Activated naive CD4-positive, alpha-beta T cell treated with anti-CD3 and anti-CD28 coated beads for 36 hours (primary cell): ENCODE measurements at regions not wholly inside any gene's neighbourhood (a gene's known extent, or its start where the extent isn't known, plus 50 kb on each side); places are given as distances from the start of the nearest gene placed in this dataset.
"Not testable (repeated sequence)": the region's sequence is repeated elsewhere in the genome, so short reads cannot be mapped to it uniquely, and the experiment has no call there.

Experiments used
- CTCF ChIA-PET: fragments of 350-600 bp; sonication (Branson Sonifier 250); formaldehyde crosslinking; loops from one replicate; lab custom pipeline; 2021; ENCODE audit warnings: antibody characterized with exemption; lab: Charles Lee
- DNase-seq: peaks from one replicate; pipeline ENCODE4 v3.0.0-alpha.2; 2020
- H3K27ac Mint-ChIP-seq: one replicate; pipeline ENCODE4 v1.8.0; 2021; ENCODE audit warnings: mild to moderate bottlenecking, mixed read lengths
- H3K27me3 Mint-ChIP-seq: one replicate; pipeline ENCODE4 v1.8.0; 2021; ENCODE audit warnings: low read depth, mixed read lengths
- H3K36me3 Mint-ChIP-seq: one replicate; pipeline ENCODE4 v1.8.0; 2021; ENCODE audit warnings: low read depth, mixed read lengths
- H3K4me1 Mint-ChIP-seq: one replicate; pipeline ENCODE4 v1.8.0; 2021; ENCODE audit warnings: low read depth, mixed read lengths
- H3K4me3 Mint-ChIP-seq: one replicate; pipeline ENCODE4 v1.8.0; 2021; ENCODE audit warnings: mild to moderate bottlenecking, moderate library complexity, mixed read lengths
- H3K9me3 Mint-ChIP-seq: one replicate; pipeline ENCODE4 v1.8.0; 2021; ENCODE audit warnings: mixed read lengths
- intact Hi-C: fragments of 100-400 bp; cut with micrococcal nuclease; formaldehyde crosslinking; loops from one replicate; pipeline ENCODE4 v1.15.1; 2023

DNA sequence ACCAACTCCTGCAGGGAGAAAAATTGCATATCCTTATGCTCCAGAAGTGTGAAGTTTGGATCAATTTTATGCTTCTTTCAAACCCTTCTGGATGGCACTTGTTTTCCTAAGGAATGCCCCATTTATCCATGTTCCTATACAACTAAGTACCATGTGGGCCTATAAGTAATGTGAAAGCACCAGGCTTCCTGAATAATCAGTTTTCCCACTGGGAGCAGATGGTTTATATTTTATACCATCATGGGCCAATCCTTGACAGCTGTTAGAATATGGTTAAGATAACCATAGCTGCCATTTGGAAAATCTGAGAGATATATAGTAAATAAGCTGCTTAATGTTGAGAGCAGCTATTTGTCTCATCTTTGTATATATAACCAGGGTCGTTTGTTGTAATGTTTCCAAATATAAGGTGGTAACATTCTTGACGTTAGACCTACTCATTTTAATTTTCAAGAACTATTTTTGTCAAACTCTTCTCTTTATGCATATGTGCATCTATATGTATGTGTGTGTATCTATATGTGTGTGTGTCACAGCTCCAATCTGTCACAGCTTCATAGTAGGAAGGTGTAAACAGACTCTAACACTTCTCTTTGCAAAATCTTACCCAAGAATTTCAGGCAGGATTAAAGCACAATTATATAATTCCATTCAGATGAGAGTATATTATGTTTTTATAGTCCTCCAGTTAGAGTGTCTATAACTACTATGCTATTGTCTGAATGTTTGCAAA is 458.7 kb upstream of the GCFC2 start:
- CTCF ChIA-PET = no interaction called here
- H3K9me3 Mint-ChIP-seq = peaks cover 8% of the 10 kb centered on the region

GRCh38 chr2:76163860-76164259 is 453.1 kb upstream of the GCFC2 start:
- no peak overlapping the region for H3K27ac Mint-ChIP-seq
- no peaks in the 10 kb centered on the region for H3K36me3 Mint-ChIP-seq
- no peak overlapping the region for H3K4me3 Mint-ChIP-seq
- H3K4me1 Mint-ChIP-seq = no peaks in the 10 kb centered on the region
- H3K9me3 Mint-ChIP-seq = peaks cover 2% of the 10 kb centered on the region
- H3K27me3 Mint-ChIP-seq = no peaks in the 10 kb centered on the region
- no peak for DNase-seq
- CTCF ChIA-PET = interaction anchor here (0.6 kb wide), 1 partner anchor 449 kb away, joined by 3 read pairs; no protein-coding TSS in a partner anchor
- intact Hi-C loops = no loop called here

More for the DNA sequence above, 458.7 kb upstream of the GCFC2 start:
- Mint-ChIP-seq H3K4me1 (no peaks in the 10 kb centered on the region), H3K27ac (no peak overlapping the region), H3K4me3 (no peak overlapping the region), H3K27me3 (no peaks in the 10 kb centered on the region), H3K36me3 (no peaks in the 10 kb centered on the region)
- no peak for DNase-seq
- intact Hi-C loops = no loop called here

DNA sequence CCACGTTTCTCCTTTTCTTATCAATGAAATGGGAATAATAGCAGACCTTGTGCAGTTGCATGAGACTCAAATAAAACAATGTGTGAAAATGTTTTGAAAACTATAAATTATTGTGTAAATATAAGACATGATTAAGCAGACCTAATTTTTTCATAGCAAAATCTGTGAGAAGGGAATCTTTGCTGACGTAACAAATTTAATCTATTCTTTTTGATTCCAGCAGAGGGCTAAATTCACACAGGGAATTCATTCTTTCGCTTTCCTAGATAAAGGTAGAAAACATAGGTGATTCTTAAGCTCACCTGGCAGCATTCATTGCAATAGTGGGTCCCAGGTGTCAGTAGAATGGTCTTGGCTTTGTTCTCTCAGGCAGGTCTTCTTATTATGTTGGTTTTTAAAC is 450.0 kb upstream of the GCFC2 start:
- Mint-ChIP-seq H3K9me3 (peaks cover 2% of the 10 kb centered on the region), H3K4me1 (no peaks in the 10 kb centered on the region), H3K4me3 (no peak overlapping the region), H3K27me3 (no peaks in the 10 kb centered on the region), H3K27ac (no peak overlapping the region), H3K36me3 (no peaks in the 10 kb centered on the region)
- CTCF ChIA-PET = no interaction called here
- DNase-seq = no peak
- intact Hi-C loops = no loop called here

- CTCF ChIA-PET = no interaction called here
- H3K27ac Mint-ChIP-seq = no peak overlapping the region
- intact Hi-C loops = no loop called here
- no peak overlapping the region for H3K4me3 Mint-ChIP-seq
- no peaks in the 10 kb centered on the region for H3K36me3 Mint-ChIP-seq
- DNase-seq = no peak
- no peaks in the 10 kb centered on the region for H3K27me3 Mint-ChIP-seq
- H3K9me3 Mint-ChIP-seq = peaks cover 2% of the 10 kb centered on the region
- H3K4me1 Mint-ChIP-seq = no peaks in the 10 kb centered on the region
Measured at GRCh38 chr2:76159042-76159648, 448.4 kb upstream of the GCFC2 start.

DNA sequence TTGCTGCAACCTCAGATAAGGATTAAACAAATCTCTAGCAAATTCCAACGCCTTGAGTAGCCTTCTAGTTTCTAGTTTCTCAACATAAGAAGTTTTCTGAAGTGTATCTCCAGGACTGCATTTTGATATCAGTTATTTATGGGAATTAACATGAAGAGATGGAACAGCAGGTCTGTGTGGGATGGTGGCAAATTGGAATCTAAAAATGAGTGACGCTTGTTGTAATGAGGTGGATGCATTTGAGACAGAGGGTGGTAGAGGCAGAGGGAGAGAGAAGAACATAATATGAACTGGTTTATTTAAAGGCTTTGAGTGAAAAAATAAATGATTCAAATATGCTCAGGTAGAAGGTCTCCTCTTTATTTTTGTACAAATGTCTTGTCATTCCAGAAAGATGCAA is 446.8 kb upstream of the GCFC2 start:
- Mint-ChIP-seq H3K36me3 (no peaks in the 10 kb centered on the region), H3K27me3 (no peaks in the 10 kb centered on the region), H3K9me3 (peaks cover 2% of the 10 kb centered on the region), H3K4me3 (no peak overlapping the region), H3K4me1 (no peaks in the 10 kb centered on the region), H3K27ac (no peak overlapping the region)
- intact Hi-C loops = no loop called here
- no peak for DNase-seq
- CTCF ChIA-PET = no interaction called here

DNA sequence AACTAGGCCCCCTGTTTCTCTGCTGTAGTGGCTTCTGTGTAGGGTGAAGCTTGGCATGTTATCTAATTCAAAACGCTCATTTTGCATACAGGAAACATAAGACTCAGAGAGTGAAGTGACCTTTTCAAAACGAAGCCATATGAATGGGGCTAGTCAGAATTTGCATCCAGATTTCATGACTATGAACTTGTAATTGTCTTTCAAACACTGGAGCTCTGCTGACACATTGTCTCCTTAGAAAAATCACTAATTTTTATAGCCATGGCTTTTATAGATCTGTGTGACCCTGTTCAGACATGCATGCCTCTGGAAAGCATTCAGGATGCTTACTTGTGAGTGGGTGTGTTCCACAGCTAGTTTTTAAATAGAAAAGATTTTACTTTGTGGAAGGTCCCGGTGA is 444.3 kb upstream of the GCFC2 start:
- DNase-seq = no peak
- Mint-ChIP-seq H3K4me3 (no peak overlapping the region), H3K4me1 (no peaks in the 10 kb centered on the region), H3K27me3 (no peaks in the 10 kb centered on the region), H3K27ac (no peak overlapping the region), H3K9me3 (no peaks in the 10 kb centered on the region), H3K36me3 (no peaks in the 10 kb centered on the region)
- CTCF ChIA-PET = no interaction called here
- intact Hi-C loops = no loop called here

DNA sequence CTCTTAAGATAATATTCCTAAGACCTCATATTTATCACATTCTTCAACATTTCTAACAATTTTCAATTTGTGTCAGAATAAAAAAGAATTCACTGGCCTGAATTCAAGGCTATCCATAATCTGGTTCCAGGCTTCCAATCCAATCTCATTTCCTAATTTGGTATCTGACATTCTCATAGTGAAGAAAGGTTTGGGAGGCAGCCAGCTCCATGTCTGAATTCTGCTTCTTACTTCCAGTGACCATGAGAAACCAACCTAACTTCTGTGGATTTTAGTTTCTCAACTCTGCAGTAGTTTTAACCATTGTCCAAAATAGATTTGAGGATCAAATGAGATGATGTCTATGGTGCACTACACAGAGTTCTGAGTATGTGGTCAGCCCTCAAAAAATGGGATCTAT is 439.1 kb upstream of the GCFC2 start:
- H3K36me3 Mint-ChIP-seq = no peaks in the 10 kb centered on the region
- CTCF ChIA-PET = no interaction called here
- intact Hi-C loops = no loop called here

DNA sequence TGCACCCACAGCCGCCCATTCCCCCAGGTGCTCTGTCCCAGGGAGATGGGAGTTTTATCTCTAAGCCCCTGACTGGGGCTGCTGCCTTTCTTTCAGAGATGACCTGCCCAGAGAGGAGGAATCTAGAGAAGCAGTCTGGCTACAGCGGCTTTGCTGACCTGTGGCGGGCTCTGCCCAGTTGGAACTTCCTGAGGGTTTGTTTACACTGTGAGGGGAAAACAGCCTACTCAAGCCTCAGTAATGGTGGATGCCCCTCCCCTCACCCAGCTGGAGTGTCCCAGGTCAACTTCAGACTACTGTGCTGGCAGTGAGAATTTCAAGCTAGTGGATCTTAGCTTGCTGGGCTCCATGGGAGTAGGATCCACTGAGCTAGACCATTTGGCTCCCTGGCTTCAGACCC is 428.6 kb upstream of the GCFC2 start:
- DNase-seq, H3K36me3 Mint-ChIP-seq, H3K4me1 Mint-ChIP-seq, CTCF ChIA-PET, H3K27me3 Mint-ChIP-seq, intact Hi-C loops, H3K27ac Mint-ChIP-seq, H3K4me3 Mint-ChIP-seq: not testable (repeated sequence)
- peaks cover 29% of the 10 kb centered on the region for H3K9me3 Mint-ChIP-seq

More for the DNA sequence above, 439.1 kb upstream of the GCFC2 start:
- no peak overlapping the region for H3K27ac Mint-ChIP-seq
- no peaks in the 10 kb centered on the region for H3K27me3 Mint-ChIP-seq
- DNase-seq = no peak
- no peaks in the 10 kb centered on the region for H3K4me1 Mint-ChIP-seq
- no peak overlapping the region for H3K4me3 Mint-ChIP-seq
- H3K9me3 Mint-ChIP-seq = peaks cover 8% of the 10 kb centered on the region

- CTCF ChIA-PET = no interaction called here
- Mint-ChIP-seq H3K36me3 (no peaks in the 10 kb centered on the region), H3K9me3 (no peaks in the 10 kb centered on the region), H3K4me3 (no peak overlapping the region), H3K27ac (no peak overlapping the region), H3K27me3 (no peaks in the 10 kb centered on the region), H3K4me1 (no peaks in the 10 kb centered on the region)
- DNase-seq = no peak
- intact Hi-C loops = no loop called here
Measured at GRCh38 chr2:76128622-76129021, 417.9 kb upstream of the GCFC2 start.

GRCh38 chr2:76120176-76120575 is 409.5 kb upstream of the GCFC2 start:
- H3K9me3 Mint-ChIP-seq = peaks cover 9% of the 10 kb centered on the region
- no peaks in the 10 kb centered on the region for H3K27me3 Mint-ChIP-seq
- H3K4me3 Mint-ChIP-seq = no peak overlapping the region
- H3K36me3 Mint-ChIP-seq = no peaks in the 10 kb centered on the region
- no peak for DNase-seq
- no peak overlapping the region for H3K27ac Mint-ChIP-seq
- CTCF ChIA-PET = no interaction called here
- intact Hi-C loops = no loop called here
- H3K4me1 Mint-ChIP-seq = no peaks in the 10 kb centered on the region

- Mint-ChIP-seq H3K4me1 (no peaks in the 10 kb centered on the region), H3K36me3 (no peaks in the 10 kb centered on the region), H3K4me3 (no peak overlapping the region), H3K9me3 (no peaks in the 10 kb centered on the region), H3K27me3 (no peaks in the 10 kb centered on the region), H3K27ac (no peak overlapping the region)
- CTCF ChIA-PET = no interaction called here
- intact Hi-C loops = no loop called here
- no peak for DNase-seq
Measured at GRCh38 chr2:76089683-76090082, 379.0 kb upstream of the GCFC2 start.

DNA sequence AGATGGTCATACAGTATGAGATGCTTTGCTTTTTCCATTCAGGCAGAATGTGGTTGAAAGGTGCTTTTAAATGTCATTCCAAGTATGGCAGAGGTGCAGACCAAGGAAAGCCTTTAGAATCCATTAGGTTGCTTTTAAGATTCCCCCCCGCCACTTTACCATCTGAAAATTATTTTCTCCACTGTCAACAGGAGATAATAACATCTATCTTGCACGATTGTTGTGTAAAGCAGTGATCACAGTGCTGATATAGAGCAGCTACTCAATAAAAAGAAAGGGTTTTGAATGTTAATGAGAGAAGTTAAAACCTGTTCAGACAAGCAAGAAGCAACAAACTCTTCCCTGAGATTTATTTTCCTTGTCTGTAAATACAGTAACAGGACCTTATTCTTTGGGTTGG is 372.5 kb upstream of the GCFC2 start:
- H3K36me3 Mint-ChIP-seq = no peaks in the 10 kb centered on the region
- H3K27me3 Mint-ChIP-seq = no peaks in the 10 kb centered on the region
- DNase-seq = no peak
- no peaks in the 10 kb centered on the region for H3K9me3 Mint-ChIP-seq
- intact Hi-C loops = no loop called here
- H3K4me1 Mint-ChIP-seq = no peaks in the 10 kb centered on the region
- H3K4me3 Mint-ChIP-seq = no peak overlapping the region
- H3K27ac Mint-ChIP-seq = no peak overlapping the region
- CTCF ChIA-PET = no interaction called here

- no peaks in the 10 kb centered on the region for H3K4me1 Mint-ChIP-seq
- CTCF ChIA-PET = no interaction called here
- H3K4me3 Mint-ChIP-seq = no peak overlapping the region
- no peak overlapping the region for H3K27ac Mint-ChIP-seq
- intact Hi-C loops = no loop called here
- DNase-seq = no peak
- no peaks in the 10 kb centered on the region for H3K36me3 Mint-ChIP-seq
- H3K9me3 Mint-ChIP-seq = no peaks in the 10 kb centered on the region
- H3K27me3 Mint-ChIP-seq = no peaks in the 10 kb centered on the region
Measured at GRCh38 chr2:76082509-76082908, 371.8 kb upstream of the GCFC2 start.
